WTC11 (cell line): ENCODE measurements at regions not wholly inside any gene's neighbourhood (a gene's known extent, or its start where the extent isn't known, plus 50 kb on each side); places are given as distances from the start of the nearest gene placed in this dataset.

Source experiments
- ATAC-seq: fragments of 200-7000 bp; cut with Tn5 transposase; 2 replicates; pipeline ENCODE4 v1.10.0; 2021; ENCODE audit warnings: mild to moderate bottlenecking, moderate library complexity
- CTCF ChIA-PET: fragments of 300-600 bp; sonication (Branson Sonifier 250); formaldehyde crosslinking; loops from one replicate; lab custom pipeline; 2021; ENCODE audit warnings: antibody characterized with exemption; lab: Charles Lee
- POLR2A ChIA-PET: fragments of 350-600 bp; sonication (Branson Sonifier 250); formaldehyde crosslinking; loops from one replicate; lab custom pipeline; 2021; ENCODE audit warnings: antibody characterized with exemption; lab: Charles Lee
- DNase-seq: peaks from one replicate; pipeline ENCODE4 v3.0.0; 2021; ENCODE audit warnings: low spot score
- H3K27ac Mint-ChIP-seq: 2 replicates; pipeline ENCODE4 v1.8.0; 2021; ENCODE audit warnings: mixed read lengths
- H3K27me3 Mint-ChIP-seq: 2 replicates; pipeline ENCODE4 v1.8.0; 2021; ENCODE audit warnings: low read depth, mild to moderate bottlenecking, moderate library complexity, mixed read lengths
- H3K36me3 Mint-ChIP-seq: 2 replicates; pipeline ENCODE4 v1.8.0; 2021; ENCODE audit warnings: mixed read lengths
- H3K4me1 Mint-ChIP-seq: 2 replicates; pipeline ENCODE4 v1.8.0; 2022; ENCODE audit warnings: mixed read lengths
- H3K4me3 Mint-ChIP-seq: 2 replicates; pipeline ENCODE4 v1.8.0; 2021; ENCODE audit warnings: mild to moderate bottlenecking, moderate library complexity, mixed read lengths
- H3K9me3 Mint-ChIP-seq: 2 replicates; pipeline ENCODE4 v1.8.0; 2021; ENCODE audit warnings: mixed read lengths
- AFF4 ChIP-seq: sonication (generic); formaldehyde crosslinking; IDR thresholded peaks from 2 replicates; pipeline ENCODE4 v1.8.1; 2023; ENCODE audit warnings: mild to moderate bottlenecking, missing genetic modification reagents, borderline replicate concordance
- ATF2 ChIP-seq: sonication (generic); formaldehyde crosslinking; IDR thresholded peaks from 2 replicates; pipeline ENCODE4 v1.8.1; 2022; ENCODE audit warnings: low read depth, missing genetic modification reagents, borderline replicate concordance
- CREB1 ChIP-seq: sonication (generic); formaldehyde crosslinking; IDR thresholded peaks from 2 replicates; pipeline ENCODE4 v1.8.0; 2023; ENCODE audit warnings: mild to moderate bottlenecking, missing genetic modification reagents
- CREM ChIP-seq: sonication (generic); formaldehyde crosslinking; IDR thresholded peaks from 2 replicates; pipeline ENCODE4 v1.8.1; 2022; ENCODE audit warnings: mild to moderate bottlenecking, missing genetic modification reagents, moderate library complexity
- CTCF ChIP-seq: fragments of 200-600 bp; IDR thresholded peaks from 2 replicates; pipeline ENCODE4 v1.8.0; 2022; ENCODE audit warnings: antibody characterized with exemption
- E2F5 ChIP-seq: sonication (generic); formaldehyde crosslinking; IDR thresholded peaks from 2 replicates; pipeline ENCODE4 v1.8.1; 2022; ENCODE audit warnings: mild to moderate bottlenecking, moderate library complexity, missing genetic modification reagents
- EMX1 ChIP-seq: fragments of 250-450 bp; sonication (Bioruptor Pico); IDR thresholded peaks from 2 replicates; pipeline ENCODE4 v1.8.0; 2021; ENCODE audit warnings: mild to moderate bottlenecking
- ERG ChIP-seq: fragments of 250-450 bp; sonication (Bioruptor Pico); IDR thresholded peaks from 2 replicates; pipeline ENCODE4 v1.8.0; 2021; ENCODE audit warnings: mild to moderate bottlenecking
- FOXJ3 ChIP-seq: sonication (generic); formaldehyde crosslinking; IDR thresholded peaks from 2 replicates; pipeline ENCODE4 v1.9.0; 2021; ENCODE audit warnings: missing genetic modification reagents, mild to moderate bottlenecking, borderline replicate concordance
- GRHL2 ChIP-seq: fragments of 250-450 bp; sonication (Bioruptor Pico); IDR thresholded peaks from 2 replicates; pipeline ENCODE4 v1.8.0; 2022; ENCODE audit warnings: mild to moderate bottlenecking, moderate library complexity; ENCODE audit not compliant: insufficient replicate concordance, severe bottlenecking
- GTF2I ChIP-seq: fragments of 250-450 bp; sonication (Bioruptor Pico); conservative IDR thresholded peaks from 2 replicates; pipeline ENCODE4 v1.4.0; 2021; ENCODE audit warnings: mild to moderate bottlenecking
- HMGA2 ChIP-seq: fragments of 250-450 bp; sonication (Bioruptor Pico); IDR thresholded peaks from 2 replicates; pipeline ENCODE4 v1.4.0; 2021; ENCODE audit warnings: mild to moderate bottlenecking, moderate library complexity
- IRF2 ChIP-seq: sonication (generic); formaldehyde crosslinking; IDR thresholded peaks from 2 replicates; pipeline ENCODE4 v1.8.0; 2022; ENCODE audit warnings: low read depth, missing genetic modification reagents, borderline replicate concordance
- MYBL2 ChIP-seq: sonication (generic); formaldehyde crosslinking; IDR thresholded peaks from 2 replicates; pipeline ENCODE4 v1.8.1; 2023; ENCODE audit warnings: mild to moderate bottlenecking, moderate library complexity, missing genetic modification reagents
- NR1H2 ChIP-seq: sonication (generic); formaldehyde crosslinking; IDR thresholded peaks from 2 replicates; pipeline ENCODE4 v1.9.0; 2021; ENCODE audit warnings: mild to moderate bottlenecking, moderate library complexity, missing genetic modification reagents
- NR3C1 ChIP-seq: sonication (generic); formaldehyde crosslinking; conservative IDR thresholded peaks from 2 replicates; pipeline ENCODE4 v1.8.1; 2023; ENCODE audit warnings: low read depth, mild to moderate bottlenecking, missing genetic modification reagents
- RORB ChIP-seq: fragments of 250-450 bp; sonication (Bioruptor Pico); IDR thresholded peaks from 2 replicates; pipeline ENCODE4 v1.9.0; 2021; ENCODE audit warnings: mild to moderate bottlenecking
- SMAD3 ChIP-seq: sonication (generic); formaldehyde crosslinking; IDR thresholded peaks from 2 replicates; pipeline ENCODE4 v1.8.0; 2022; ENCODE audit warnings: missing genetic modification reagents, mild to moderate bottlenecking, borderline replicate concordance
- SMAD4 ChIP-seq: sonication (generic); formaldehyde crosslinking; IDR thresholded peaks from 2 replicates; pipeline ENCODE4 v1.8.0; 2022; ENCODE audit warnings: mild to moderate bottlenecking, missing genetic modification reagents
- TEAD1 ChIP-seq: sonication (generic); formaldehyde crosslinking; IDR thresholded peaks from 2 replicates; pipeline ENCODE4 v1.8.0; 2022; ENCODE audit warnings: mild to moderate bottlenecking, missing genetic modification reagents
- TP53 ChIP-seq: sonication (generic); formaldehyde crosslinking; IDR thresholded peaks from 2 replicates; pipeline ENCODE4 v1.8.1; 2023; ENCODE audit warnings: mild to moderate bottlenecking, missing genetic modification reagents
- ZNF416 ChIP-seq: fragments of 250-450 bp; sonication (Bioruptor Pico); IDR thresholded peaks from 2 replicates; pipeline ENCODE4 v1.9.0; 2021; ENCODE audit warnings: mild to moderate bottlenecking, inconsistent platforms
- ZNF425 ChIP-seq: fragments of 250-450 bp; sonication (Bioruptor Pico); conservative IDR thresholded peaks from 2 replicates; pipeline ENCODE4 v1.9.0; 2021; ENCODE audit warnings: mild to moderate bottlenecking

GRCh38 chr4:81883530-81884450, 412.1 kb upstream of the RASGEF1B start:
- ATAC-seq, result no peak

GRCh38 chr4:81883004-81883403, 411.3 kb upstream of the RASGEF1B start:
- CTCF ChIA-PET, result no interaction called here
- Mint-ChIP-seq H3K27me3 (no peaks in the 10 kb centered on the region), H3K36me3 (no peaks in the 10 kb centered on the region)
- TF ChIP-seq AFF4 (CRISPR knock-in tag), result no peak
- TF ChIP-seq RORB (CRISPR knock-in tag), result no peak
- TF ChIP-seq NR1H2 (CRISPR knock-in tag), result no peak
- no peak for TF ChIP-seq MYBL2
- TF ChIP-seq FOXJ3 (CRISPR knock-in tag), result no peak
- TF ChIP-seq ZNF425 (CRISPR knock-in tag), result no peak
- no peak for TF ChIP-seq CREB1 (CRISPR knock-in tag)
- TF ChIP-seq ZNF416 (CRISPR knock-in tag), result no peak
- TF ChIP-seq ERG (CRISPR knock-in tag), result no peak
- no peak for TF ChIP-seq ATF2 (CRISPR knock-in tag)
- TF ChIP-seq CREM, result no peak
- no peak for TF ChIP-seq NR3C1 (CRISPR knock-in tag)
- no peak for TF ChIP-seq IRF2
- no peak for TF ChIP-seq E2F5

More at GRCh38 chr4:81883530-81884450, 412.1 kb upstream of the RASGEF1B start:
- POLR2A ChIA-PET, result no interaction called here
- no peaks in the 10 kb centered on the region for H3K36me3 Mint-ChIP-seq
- DNase-seq, result no peak
- H3K4me1 Mint-ChIP-seq, result no peaks in the 10 kb centered on the region
- H3K4me3 Mint-ChIP-seq, result no peak overlapping the region
- peaks cover 6% of the 10 kb centered on the region; the same call in 1 of the 2 replicates for H3K9me3 Mint-ChIP-seq
- no peak for TF ChIP-seq GRHL2 (CRISPR knock-in tag)
- TF ChIP-seq EMX1 (CRISPR knock-in tag), result no peak
- TF ChIP-seq TEAD1, result no peak
- no peak for TF ChIP-seq CTCF
- no peak for TF ChIP-seq SMAD4 (CRISPR knock-in tag)
- TF ChIP-seq SMAD3, result no peak
- TF ChIP-seq TP53, result no peak
- no peak for TF ChIP-seq HMGA2 (CRISPR knock-in tag)
- TF ChIP-seq GTF2I (CRISPR knock-in tag), result no peak
- no peaks in the 10 kb centered on the region for H3K27me3 Mint-ChIP-seq
- CTCF ChIA-PET, result no interaction called here
- no peak overlapping the region for H3K27ac Mint-ChIP-seq

More at GRCh38 chr4:81883004-81883403, 411.3 kb upstream of the RASGEF1B start:
- H3K4me3 Mint-ChIP-seq, result no peak overlapping the region
- no peak for DNase-seq
- peaks cover 6% of the 10 kb centered on the region; the same call in 1 of the 2 replicates for H3K9me3 Mint-ChIP-seq
- H3K27ac Mint-ChIP-seq, result no peak overlapping the region
- no peak for ATAC-seq
- POLR2A ChIA-PET, result no interaction called here
- no peaks in the 10 kb centered on the region for H3K4me1 Mint-ChIP-seq
